SK-N-MC (cell line): ENCODE measurements at regions not wholly inside any gene's neighbourhood (a gene's known extent, or its start where the extent isn't known, plus 50 kb on each side); places are given as distances from the start of the nearest gene placed in this dataset.

Experiments
- EZH2 ChIP-seq: fragments of 200-600 bp; sonication (generic); IDR thresholded peaks from one replicate; pipeline ENCODE4 v1.6.1; 2017; ENCODE audit warnings: antibody characterized with exemption
- POLR2AphosphoS5 ChIP-seq: IDR thresholded peaks from 2 replicates; pipeline ENCODE4 v1.6.1; 2012; ENCODE audit warnings: mild to moderate bottlenecking, low read depth, low read length, borderline replicate concordance

DNA sequence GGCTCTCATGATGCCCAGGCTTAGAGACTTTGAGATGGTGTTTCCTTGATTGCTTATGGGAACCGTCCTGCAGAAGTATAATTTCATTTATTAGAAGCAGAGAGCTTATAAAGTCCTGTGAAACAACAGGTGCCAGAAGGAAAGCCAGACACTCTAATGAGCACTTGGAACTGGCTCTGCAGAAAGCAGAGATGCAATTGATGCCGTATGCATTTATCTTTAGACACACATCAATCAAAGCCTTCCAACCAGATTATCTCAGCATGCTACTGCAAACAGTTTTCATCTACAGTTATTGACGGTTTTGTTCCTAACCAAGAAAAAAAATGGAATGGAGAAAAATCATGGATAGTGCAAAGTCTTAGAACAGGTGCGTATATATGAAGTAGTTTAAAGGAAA, 371.7 kb upstream of the PRKCQ start:
- TF ChIP-seq POLR2AphosphoS5, result no peak
- no peak for TF ChIP-seq EZH2
